ENCODE measurements at regions not wholly inside any gene's neighbourhood (a gene's known extent, or its start where the extent isn't known, plus 50 kb on each side); places are given as distances from the start of the nearest gene placed in this dataset.
"Not testable (repeated sequence)": the region's sequence is repeated elsewhere in the genome, so short reads cannot be mapped to it uniquely, and the experiment has no call there.

DNA sequence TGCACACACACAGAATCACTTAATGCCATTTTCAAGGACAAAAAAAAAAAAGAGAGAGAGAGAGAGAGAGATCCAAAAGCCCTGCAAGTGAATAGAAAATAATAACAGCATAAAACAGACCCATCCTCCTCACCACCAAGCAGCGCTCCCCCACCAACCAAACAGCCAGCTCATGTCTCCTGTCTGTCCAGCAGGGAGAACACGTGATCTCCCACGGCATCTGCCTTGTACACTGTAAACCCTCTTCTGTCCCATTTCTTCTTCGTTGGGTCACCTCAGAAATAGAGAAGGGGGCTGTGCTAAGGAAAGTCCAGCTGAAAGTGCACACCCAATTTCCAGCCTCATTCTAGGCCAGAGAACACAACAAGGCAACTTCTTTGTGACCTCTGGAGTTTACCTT lies 222.5 kb downstream of the EXOC5 start:
- Histone ChIP-seq H3K36me3 (no peaks in the 10 kb centered on the region), H3K27me3 (ENCODE audit: insufficient read depth, low read depth, severe bottlenecking) (no peaks in the 10 kb centered on the region), H3K27ac (no peak overlapping the region), H3K9me3 (ENCODE audit: severe bottlenecking) (no peaks in the 10 kb centered on the region), H3K4me3 (ENCODE audit: low read depth, low read length) (no peak overlapping the region)
- no peak for DNase-seq
- TF ChIP-seq, protein P1, sequence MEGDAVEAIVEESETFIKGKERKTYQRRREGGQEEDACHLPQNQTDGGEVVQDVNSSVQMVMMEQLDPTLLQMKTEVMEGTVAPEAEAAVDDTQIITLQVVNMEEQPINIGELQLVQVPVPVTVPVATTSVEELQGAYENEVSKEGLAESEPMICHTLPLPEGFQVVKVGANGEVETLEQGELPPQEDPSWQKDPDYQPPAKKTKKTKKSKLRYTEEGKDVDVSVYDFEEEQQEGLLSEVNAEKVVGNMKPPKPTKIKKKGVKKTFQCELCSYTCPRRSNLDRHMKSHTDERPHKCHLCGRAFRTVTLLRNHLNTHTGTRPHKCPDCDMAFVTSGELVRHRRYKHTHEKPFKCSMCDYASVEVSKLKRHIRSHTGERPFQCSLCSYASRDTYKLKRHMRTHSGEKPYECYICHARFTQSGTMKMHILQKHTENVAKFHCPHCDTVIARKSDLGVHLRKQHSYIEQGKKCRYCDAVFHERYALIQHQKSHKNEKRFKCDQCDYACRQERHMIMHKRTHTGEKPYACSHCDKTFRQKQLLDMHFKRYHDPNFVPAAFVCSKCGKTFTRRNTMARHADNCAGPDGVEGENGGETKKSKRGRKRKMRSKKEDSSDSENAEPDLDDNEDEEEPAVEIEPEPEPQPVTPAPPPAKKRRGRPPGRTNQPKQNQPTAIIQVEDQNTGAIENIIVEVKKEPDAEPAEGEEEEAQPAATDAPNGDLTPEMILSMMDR (IDR thresholded peaks at IDR 0.05; ENCODE audit: low read depth, low read length): no peak

DNA sequence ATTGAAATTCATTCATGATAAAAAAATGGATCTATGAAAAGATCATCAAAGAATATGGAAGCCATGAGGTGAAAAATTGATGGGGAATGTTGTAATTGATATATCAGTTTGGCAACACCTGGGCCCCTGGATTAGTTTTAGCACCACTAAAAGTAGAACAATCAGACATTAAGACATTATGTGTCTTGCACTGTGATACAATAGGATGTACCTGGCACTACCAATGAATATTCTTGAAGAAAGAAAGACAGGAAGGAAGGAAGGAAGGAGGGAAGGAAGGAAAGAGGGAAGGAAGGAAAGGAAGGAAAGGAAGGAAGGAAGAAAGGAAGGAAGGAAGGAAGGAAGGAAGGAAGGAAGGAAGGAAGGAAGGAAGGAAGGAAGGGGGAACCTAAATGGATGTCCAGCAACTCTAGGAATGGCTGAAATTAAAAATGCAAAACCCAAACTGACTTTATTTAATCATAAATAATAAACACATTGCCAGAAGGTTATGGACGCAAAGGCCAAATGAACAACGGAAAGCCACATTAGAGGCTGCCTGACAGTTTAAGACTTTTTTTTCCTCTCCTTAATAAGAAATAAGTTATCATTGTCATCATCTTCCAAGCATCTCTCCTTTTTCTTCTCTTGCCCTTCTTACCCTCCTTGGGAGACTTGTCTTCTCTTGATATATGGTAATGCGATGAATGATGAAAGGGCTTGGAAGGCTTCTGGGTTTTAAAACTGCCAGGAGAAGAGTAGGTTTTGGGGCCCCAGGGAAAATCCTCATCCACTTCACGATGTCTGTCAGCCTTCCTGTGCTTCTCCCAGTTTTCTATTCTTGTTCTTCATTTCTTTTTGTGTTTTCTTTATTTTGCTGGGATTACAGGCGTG lies 224.4 kb downstream of the EXOC5 start:
- H3K27me3 ChIP-seq (ENCODE audit: insufficient read depth, low read depth, severe bottlenecking); H3K27ac ChIP-seq; DNase-seq: not testable (repeated sequence)

DNA sequence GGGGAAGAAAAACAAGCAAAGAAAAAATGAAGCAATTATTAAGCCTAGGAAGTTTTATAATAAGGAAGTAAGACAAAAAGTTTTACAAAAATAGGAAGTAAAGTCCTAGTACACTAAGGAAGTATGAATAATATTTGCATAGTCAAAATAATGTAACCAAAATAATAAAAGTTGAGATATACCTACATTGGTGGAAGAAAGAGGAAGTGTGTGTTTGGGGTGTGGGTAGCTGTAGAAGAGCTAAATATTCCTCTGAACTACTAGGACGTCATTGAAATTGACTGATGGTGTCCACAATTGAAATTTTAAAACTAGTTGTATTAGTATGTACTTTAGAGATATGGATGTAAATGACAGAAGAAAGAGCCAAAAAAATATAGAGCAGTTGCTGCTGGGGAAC lies 228.4 kb upstream of the OTX2 start:
- H3K9me3 ChIP-seq (ENCODE audit: severe bottlenecking): no peaks in the 10 kb centered on the region
- no peak overlapping the region for H3K4me3 ChIP-seq (ENCODE audit: low read depth, low read length)
- H3K27me3 ChIP-seq (ENCODE audit: insufficient read depth, low read depth, severe bottlenecking): no peaks in the 10 kb centered on the region
- H3K27ac ChIP-seq: no peak overlapping the region
- H3K36me3 ChIP-seq: no peaks in the 10 kb centered on the region
- no peak for DNase-seq
- TF ChIP-seq, protein P1 (IDR thresholded peaks at IDR 0.05; ENCODE audit: low read depth, low read length): no peak

More for the DNA sequence above, 224.4 kb downstream of the EXOC5 start:
- H3K9me3 ChIP-seq (ENCODE audit: severe bottlenecking); H3K4me3 ChIP-seq (ENCODE audit: low read depth, low read length); H3K36me3 ChIP-seq: not testable (repeated sequence)

DNA sequence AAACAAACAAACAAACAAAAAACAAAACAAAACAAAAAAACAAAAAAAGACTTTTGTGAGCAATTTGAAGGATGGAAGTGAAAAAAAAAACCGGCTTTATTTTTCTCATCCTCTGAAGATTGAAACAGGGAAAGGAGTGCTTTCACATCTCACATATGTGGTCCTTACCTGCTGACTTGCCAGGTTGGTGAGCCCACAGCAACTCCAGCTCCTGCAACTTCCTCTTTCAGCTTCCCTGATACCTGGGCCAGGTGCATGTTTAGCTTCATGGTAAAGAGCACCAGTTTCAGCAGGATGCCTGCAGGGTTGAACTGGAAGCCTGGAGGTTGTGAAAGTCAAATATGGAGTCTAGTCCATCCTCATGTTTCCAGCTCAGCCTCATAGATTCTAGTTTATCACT lies 221.2 kb upstream of the OTX2 start:
- H3K36me3 ChIP-seq: no peaks in the 10 kb centered on the region
- H3K27me3 ChIP-seq (ENCODE audit: insufficient read depth, low read depth, severe bottlenecking): no peaks in the 10 kb centered on the region
- H3K4me3 ChIP-seq (ENCODE audit: low read depth, low read length): no peak overlapping the region
- no peak for DNase-seq
- H3K9me3 ChIP-seq (ENCODE audit: severe bottlenecking): no peaks in the 10 kb centered on the region
- H3K27ac ChIP-seq: no peak overlapping the region
- TF ChIP-seq, protein P1 (IDR thresholded peaks at IDR 0.05; ENCODE audit: low read depth, low read length): no peak

DNA sequence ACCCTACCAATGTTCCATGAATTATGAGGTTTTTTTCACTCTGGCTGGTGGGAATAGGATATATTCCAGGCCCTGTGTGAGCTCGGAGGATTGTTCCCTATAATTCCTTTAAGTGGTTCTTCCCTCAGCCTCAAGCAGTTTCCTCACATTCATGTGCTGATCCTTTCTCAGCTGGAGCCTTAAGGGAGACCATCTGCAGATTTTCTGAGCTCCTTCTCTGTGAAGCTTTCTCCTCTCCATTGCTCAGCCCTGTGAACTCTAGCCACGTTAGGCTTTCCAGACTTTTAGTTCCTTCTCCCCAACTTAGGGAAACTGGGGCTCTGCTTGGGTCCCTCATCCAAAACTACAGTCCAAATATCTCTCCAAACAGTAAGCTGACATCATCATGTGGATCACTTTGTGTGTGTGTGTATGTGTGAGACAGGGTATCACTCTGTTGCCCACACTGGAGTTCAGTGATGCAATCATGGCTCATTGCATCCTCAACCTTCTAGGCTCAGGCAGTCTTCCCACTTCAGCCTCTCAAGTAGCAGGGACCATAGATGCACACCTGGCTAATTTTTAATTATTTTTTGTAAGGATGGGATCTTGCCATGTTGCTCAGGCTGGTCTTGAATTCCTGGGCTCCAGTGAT lies 219.5 kb upstream of the OTX2 start:
- H3K9me3 ChIP-seq (ENCODE audit: severe bottlenecking): no peaks in the 10 kb centered on the region
- no peak overlapping the region for H3K4me3 ChIP-seq (ENCODE audit: low read depth, low read length)
- TF ChIP-seq, protein P1 (IDR thresholded peaks at IDR 0.05; ENCODE audit: low read depth, low read length): no peak
- H3K27ac ChIP-seq: peak overlapping the region; percentile 14
- peak; percentile 49 for DNase-seq
- H3K27me3 ChIP-seq (ENCODE audit: insufficient read depth, low read depth, severe bottlenecking): no peaks in the 10 kb centered on the region
- no peaks in the 10 kb centered on the region for H3K36me3 ChIP-seq

DNA sequence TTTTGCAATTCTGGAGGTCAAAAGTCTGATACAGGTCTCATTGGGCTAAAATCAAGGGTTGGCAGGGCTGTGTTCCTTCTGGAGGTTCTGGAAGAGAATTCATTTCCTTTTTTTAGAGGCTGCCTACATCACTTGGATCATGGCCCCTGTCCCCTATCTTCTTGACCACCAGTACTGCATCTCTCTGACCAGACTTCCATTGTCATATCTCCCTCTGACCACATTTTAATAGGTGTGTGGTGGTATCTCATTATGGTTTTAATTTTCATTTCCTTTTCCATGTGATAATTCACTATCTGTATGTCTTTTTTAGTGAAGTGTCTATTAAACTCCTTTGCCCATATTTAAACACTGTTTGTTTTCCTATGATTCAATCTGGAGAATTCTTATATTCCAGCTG lies 215.2 kb upstream of the OTX2 start:
- DNase-seq: no peak

More for the DNA sequence above, 215.2 kb upstream of the OTX2 start:
- TF ChIP-seq, protein P1 (IDR thresholded peaks at IDR 0.05; ENCODE audit: low read depth, low read length): no peak
- Histone ChIP-seq H3K36me3 (no peaks in the 10 kb centered on the region), H3K4me3 (ENCODE audit: low read depth, low read length) (no peak overlapping the region), H3K27me3 (ENCODE audit: insufficient read depth, low read depth, severe bottlenecking) (no peaks in the 10 kb centered on the region), H3K27ac (no peak overlapping the region), H3K9me3 (ENCODE audit: severe bottlenecking) (no peaks in the 10 kb centered on the region)

All from WERI-Rb-1 (cell line).